ENCODE measurements at regions not wholly inside any gene's neighbourhood (a gene's known extent, or its start where the extent isn't known, plus 50 kb on each side); places are given as distances from the start of the nearest gene placed in this dataset.

DNA sequence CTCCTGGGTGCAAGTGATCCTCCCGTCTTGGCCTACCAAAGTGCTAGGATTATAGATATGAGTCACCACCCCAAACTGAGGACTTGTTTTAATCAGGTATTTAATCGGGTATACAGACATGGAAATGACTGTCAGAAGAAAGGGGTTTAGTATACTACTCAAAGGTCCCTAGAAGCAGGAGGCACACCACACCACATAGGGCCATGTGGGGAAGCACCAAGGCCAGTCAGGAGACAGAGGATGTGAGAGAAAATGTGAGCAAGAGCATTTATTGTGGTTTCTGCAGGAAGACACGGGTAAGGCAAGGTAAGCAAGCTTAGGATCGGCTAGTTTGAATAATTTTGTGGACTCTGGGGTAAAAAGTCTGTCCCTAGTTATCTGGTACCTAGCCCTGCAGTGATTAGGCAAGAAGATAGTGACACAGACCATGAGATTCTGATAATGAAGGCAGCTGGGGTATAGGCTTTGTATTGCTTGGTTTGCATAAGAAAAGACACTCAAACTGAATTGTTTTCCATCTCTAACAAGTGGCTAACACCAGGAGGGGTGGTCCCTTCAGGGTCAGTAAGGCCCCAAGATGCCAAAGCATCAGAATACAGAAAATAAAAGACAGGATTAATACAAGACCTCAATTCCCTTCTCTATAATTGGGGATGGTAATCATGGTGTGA lies 408.8 kb upstream of the F9 start:
- FAIRE-seq = no peak

DNA sequence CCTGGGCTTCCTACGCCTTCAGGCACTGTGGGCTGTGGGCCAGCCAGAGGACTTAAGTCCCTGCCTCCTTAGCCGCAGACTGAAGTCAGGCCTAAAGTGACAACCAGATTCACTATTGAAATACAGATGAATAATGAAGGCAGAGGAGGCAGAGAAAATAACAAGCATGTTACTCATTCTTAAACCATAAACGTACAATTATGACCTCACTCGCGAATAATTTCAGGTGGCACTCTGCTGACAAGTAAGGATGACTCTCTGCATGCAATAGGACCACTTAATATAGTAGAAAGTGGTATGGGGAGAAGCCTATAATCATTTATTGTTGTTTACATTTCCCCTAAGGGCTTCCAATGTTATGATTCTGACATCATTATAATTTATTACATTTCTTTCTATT lies 409.2 kb upstream of the FGF13 start:
- intact Hi-C loops (cut with micrococcal nuclease) = loop anchor here (10.0 kb wide), 1 partner anchor 264 kb away; no protein-coding TSS in a partner anchor
- H3K27me3 ChIP-seq (ENCODE audit: control insufficient read depth in 2 of 2, insufficient read depth in 2 of 2, low read length in 2 of 2) = no peaks in the 10 kb centered on the region
- H3K9me3 ChIP-seq (replicated peaks; ENCODE audit: control insufficient read depth, insufficient read depth, low read depth, low read length) = no peaks in the 10 kb centered on the region
- H3K9ac ChIP-seq (ENCODE audit: insufficient read depth in 1 of 2, low read depth in 2 of 2, low read length in 2 of 2) = no peak overlapping the region
- no peak overlapping the region for H3K27ac ChIP-seq (ENCODE audit: extremely low read depth, low read depth, low read length)
- no peaks in the 10 kb centered on the region for H3K36me3 ChIP-seq (ENCODE audit: control insufficient read depth, insufficient read depth, low read length)
- CTCF ChIA-PET (ENCODE audit: low intra/inter-chr PET ratio) = no interaction called here
- H2AFZ ChIP-seq (ENCODE audit: low read depth, low read length) = no peak overlapping the region
- no peak overlapping the region for H3K4me3 ChIP-seq
- no peak overlapping the region for H3K4me2 ChIP-seq (ENCODE audit: insufficient read depth, low read length)
- H4K20me1 ChIP-seq (replicated peaks; ENCODE audit: control insufficient read depth, insufficient read depth, low read length) = no peaks in the 10 kb centered on the region
- H3K79me2 ChIP-seq (ENCODE audit: control insufficient read depth, insufficient read depth, low read length) = no peaks in the 10 kb centered on the region
- ATAC-seq (no peak), FAIRE-seq (no peak), DNase-seq (ENCODE audit: extremely low read depth in 1 of 4, low spot score in 3 of 4) (no peak)
- BruUV-seq (replicated peaks) = no TSS peak
- 15% methylated on average over 4 of the region's 5 CpGs for WGBS (ENCODE audit: insufficient coverage, low coverage, missing lambda C conversion rate)
- in situ Hi-C loops (cut with MboI) = loop anchor here (25.0 kb wide), 1 partner anchor 1367 kb away; no protein-coding TSS in a partner anchor
- no peaks in the 10 kb centered on the region for H3K4me1 ChIP-seq (replicated peaks in 1 of 2; ENCODE audit: control insufficient read depth in 2 of 2, insufficient read depth in 2 of 2, low read length in 2 of 2)
- no peaks in the 10 kb centered on the region for H3K9me1 ChIP-seq (ENCODE audit: control insufficient read depth, insufficient read depth, low read length)
- POLR2A ChIA-PET = no interaction called here
- TF ChIP-seq, protein P1, sequence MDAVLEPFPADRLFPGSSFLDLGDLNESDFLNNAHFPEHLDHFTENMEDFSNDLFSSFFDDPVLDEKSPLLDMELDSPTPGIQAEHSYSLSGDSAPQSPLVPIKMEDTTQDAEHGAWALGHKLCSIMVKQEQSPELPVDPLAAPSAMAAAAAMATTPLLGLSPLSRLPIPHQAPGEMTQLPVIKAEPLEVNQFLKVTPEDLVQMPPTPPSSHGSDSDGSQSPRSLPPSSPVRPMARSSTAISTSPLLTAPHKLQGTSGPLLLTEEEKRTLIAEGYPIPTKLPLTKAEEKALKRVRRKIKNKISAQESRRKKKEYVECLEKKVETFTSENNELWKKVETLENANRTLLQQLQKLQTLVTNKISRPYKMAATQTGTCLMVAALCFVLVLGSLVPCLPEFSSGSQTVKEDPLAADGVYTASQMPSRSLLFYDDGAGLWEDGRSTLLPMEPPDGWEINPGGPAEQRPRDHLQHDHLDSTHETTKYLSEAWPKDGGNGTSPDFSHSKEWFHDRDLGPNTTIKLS (IDR thresholded peaks at IDR 0.05; ENCODE audit: borderline replicate concordance, low read depth) = no peak
- no peak for TF ChIP-seq ZNF695 (CRISPR knock-in tag; IDR thresholded peaks at IDR 0.05)
- TF ChIP-seq MCM2 (IDR thresholded peaks at IDR 0.05; ENCODE audit: low read depth) = no peak
- TF ChIP-seq, protein P2, sequence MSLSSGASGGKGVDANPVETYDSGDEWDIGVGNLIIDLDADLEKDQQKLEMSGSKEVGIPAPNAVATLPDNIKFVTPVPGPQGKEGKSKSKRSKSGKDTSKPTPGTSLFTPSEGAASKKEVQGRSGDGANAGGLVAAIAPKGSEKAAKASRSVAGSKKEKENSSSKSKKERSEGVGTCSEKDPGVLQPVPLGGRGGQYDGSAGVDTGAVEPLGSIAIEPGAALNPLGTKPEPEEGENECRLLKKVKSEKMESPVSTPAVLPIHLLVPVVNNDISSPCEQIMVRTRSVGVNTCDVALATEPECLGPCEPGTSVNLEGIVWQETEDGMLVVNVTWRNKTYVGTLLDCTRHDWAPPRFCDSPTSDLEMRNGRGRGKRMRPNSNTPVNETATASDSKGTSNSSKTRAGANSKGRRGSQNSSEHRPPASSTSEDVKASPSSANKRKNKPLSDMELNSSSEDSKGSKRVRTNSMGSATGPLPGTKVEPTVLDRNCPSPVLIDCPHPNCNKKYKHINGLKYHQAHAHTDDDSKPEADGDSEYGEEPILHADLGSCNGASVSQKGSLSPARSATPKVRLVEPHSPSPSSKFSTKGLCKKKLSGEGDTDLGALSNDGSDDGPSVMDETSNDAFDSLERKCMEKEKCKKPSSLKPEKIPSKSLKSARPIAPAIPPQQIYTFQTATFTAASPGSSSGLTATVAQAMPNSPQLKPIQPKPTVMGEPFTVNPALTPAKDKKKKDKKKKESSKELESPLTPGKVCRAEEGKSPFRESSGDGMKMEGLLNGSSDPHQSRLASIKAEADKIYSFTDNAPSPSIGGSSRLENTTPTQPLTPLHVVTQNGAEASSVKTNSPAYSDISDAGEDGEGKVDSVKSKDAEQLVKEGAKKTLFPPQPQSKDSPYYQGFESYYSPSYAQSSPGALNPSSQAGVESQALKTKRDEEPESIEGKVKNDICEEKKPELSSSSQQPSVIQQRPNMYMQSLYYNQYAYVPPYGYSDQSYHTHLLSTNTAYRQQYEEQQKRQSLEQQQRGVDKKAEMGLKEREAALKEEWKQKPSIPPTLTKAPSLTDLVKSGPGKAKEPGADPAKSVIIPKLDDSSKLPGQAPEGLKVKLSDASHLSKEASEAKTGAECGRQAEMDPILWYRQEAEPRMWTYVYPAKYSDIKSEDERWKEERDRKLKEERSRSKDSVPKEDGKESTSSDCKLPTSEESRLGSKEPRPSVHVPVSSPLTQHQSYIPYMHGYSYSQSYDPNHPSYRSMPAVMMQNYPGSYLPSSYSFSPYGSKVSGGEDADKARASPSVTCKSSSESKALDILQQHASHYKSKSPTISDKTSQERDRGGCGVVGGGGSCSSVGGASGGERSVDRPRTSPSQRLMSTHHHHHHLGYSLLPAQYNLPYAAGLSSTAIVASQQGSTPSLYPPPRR (CRISPR knock-in tag; IDR thresholded peaks at IDR 0.05; ENCODE audit: borderline replicate concordance) = no peak
- TF ChIP-seq ZNF347 (CRISPR knock-in tag; IDR thresholded peaks at IDR 0.05; ENCODE audit: low read depth) = no peak
- TF ChIP-seq HMGN3 (IDR thresholded peaks at IDR 0.05; ENCODE audit: borderline replicate concordance, extremely low read depth, insufficient read length, low read depth, low read length) = no peak
- no peak for TF ChIP-seq GABPB2 (CRISPR knock-in tag; conservative IDR thresholded peaks at IDR 0.05)
- TF ChIP-seq NUFIP1 (IDR thresholded peaks at IDR 0.05; ENCODE audit: partially characterized antibody) = no peak

More for the DNA sequence above, 408.8 kb upstream of the F9 start:
- CTCF ChIA-PET (ENCODE audit: low intra/inter-chr PET ratio) = no interaction called here
- no peaks in the 10 kb centered on the region for H3K9me1 ChIP-seq (ENCODE audit: control insufficient read depth, insufficient read depth, low read length)
- no TSS peak for BruUV-seq (replicated peaks)
- DNase-seq (ENCODE audit: extremely low read depth in 1 of 4, low spot score in 3 of 4) = no peak
- WGBS (ENCODE audit: insufficient coverage, low coverage, missing lambda C conversion rate) = 8% methylated on average over 4 of the region's 4 CpGs
- intact Hi-C loops (cut with micrococcal nuclease) (loop anchor here (10.0 kb wide), 1 partner anchor 263 kb away; no protein-coding TSS in a partner anchor), in situ Hi-C loops (cut with MboI) (loop anchor here (25.0 kb wide), 1 partner anchor 1366 kb away; no protein-coding TSS in a partner anchor)
- no peak overlapping the region for H3K4me2 ChIP-seq (ENCODE audit: insufficient read depth, low read length)
- ATAC-seq = no peak
- no peak overlapping the region for H2AFZ ChIP-seq (ENCODE audit: low read depth, low read length)
- no peaks in the 10 kb centered on the region for H3K79me2 ChIP-seq (ENCODE audit: control insufficient read depth, insufficient read depth, low read length)
- H4K20me1 ChIP-seq (replicated peaks; ENCODE audit: control insufficient read depth, insufficient read depth, low read length) = no peaks in the 10 kb centered on the region
- POLR2A ChIA-PET = no interaction called here
- H3K9ac ChIP-seq (ENCODE audit: insufficient read depth in 1 of 2, low read depth in 2 of 2, low read length in 2 of 2) = no peak overlapping the region
- no peak for TF ChIP-seq SETDB1 (IDR thresholded peaks at IDR 0.05; ENCODE audit: low read length)
- no peak for TF ChIP-seq ZFPM2 (CRISPR knock-in tag; IDR thresholded peaks at IDR 0.05)
- no peak for TF ChIP-seq SP1 (CRISPR knock-in tag; IDR thresholded peaks at IDR 0.05)
- H3K4me3 ChIP-seq = no peak overlapping the region
- H3K27ac ChIP-seq (ENCODE audit: extremely low read depth, low read depth, low read length) = no peak overlapping the region
- H3K9me3 ChIP-seq (replicated peaks; ENCODE audit: control insufficient read depth, insufficient read depth, low read depth, low read length) = no peaks in the 10 kb centered on the region
- no peaks in the 10 kb centered on the region for H3K27me3 ChIP-seq (ENCODE audit: control insufficient read depth in 2 of 2, insufficient read depth in 2 of 2, low read length in 2 of 2)
- no peaks in the 10 kb centered on the region for H3K36me3 ChIP-seq (ENCODE audit: control insufficient read depth, insufficient read depth, low read length)
- no peaks in the 10 kb centered on the region for H3K4me1 ChIP-seq (replicated peaks in 1 of 2; ENCODE audit: control insufficient read depth in 2 of 2, insufficient read depth in 2 of 2, low read length in 2 of 2)
